NB4 (cell line): ENCODE measurements at regions not wholly inside any gene's neighbourhood (a gene's known extent, or its start where the extent isn't known, plus 50 kb on each side); places are given as distances from the start of the nearest gene placed in this dataset.

ENCODE experiments used
- CTCF ChIP-seq: IDR thresholded peaks from one replicate; pipeline ENCODE4 v1.5.1; 2012; ENCODE audit warnings: low read depth, low read length
- POLR2A ChIP-seq: IDR thresholded peaks from 2 replicates; pipeline ENCODE4 v1.6.1; 2011; ENCODE audit warnings: mild to moderate bottlenecking; ENCODE audit not compliant: insufficient read length; ENCODE audit errors: extremely low read depth

GRCh38 chr10:113447278-113447677 lies 105.6 kb upstream of the HABP2 start:
- TF ChIP-seq CTCF (no peak), POLR2A (no peak)
